Nephron (organoid): ENCODE measurements at regions not wholly inside any gene's neighbourhood (a gene's known extent, or its start where the extent isn't known, plus 50 kb on each side); places are given as distances from the start of the nearest gene placed in this dataset.

Experiments
- H3K27ac Mint-ChIP-seq, 3 experiments: 2 replicates each; pipeline ENCODE4 v1.8.0; 2020; ENCODE audit warnings: mixed read lengths in 3 of 3, mild to moderate bottlenecking in 2 of 3, moderate library complexity in 1 of 3
- H3K27me3 Mint-ChIP-seq: 2 replicates; pipeline ENCODE4 v1.8.0; 2021; ENCODE audit warnings: low read depth, mild to moderate bottlenecking, moderate library complexity, mixed read lengths
- H3K36me3 Mint-ChIP-seq: 2 replicates; pipeline ENCODE4 v1.8.0; 2020; ENCODE audit warnings: low read depth, mixed read lengths
- H3K4me1 Mint-ChIP-seq: 2 replicates; pipeline ENCODE4 v1.8.0; 2020; ENCODE audit warnings: mixed read lengths
- H3K4me3 Mint-ChIP-seq, 3 experiments: 2 replicates each; pipeline ENCODE4 v1.8.0; 2020; ENCODE audit warnings: mild to moderate bottlenecking in 3 of 3, mixed read lengths in 3 of 3, moderate library complexity in 2 of 3
- H3K9me3 Mint-ChIP-seq: 2 replicates; pipeline ENCODE4 v1.8.0; 2020; ENCODE audit warnings: mixed read lengths
- TF ChIP-seq, protein P1 (sequence below), 3 experiments: fragments of 200-600 bp; sonication (generic); IDR thresholded peaks; one replicate each; pipeline ENCODE4 v1.5.0; 2021; ENCODE audit warnings: antibody characterized with exemption in 3 of 3; ENCODE audit not compliant: unreplicated experiment in 3 of 3

DNA sequence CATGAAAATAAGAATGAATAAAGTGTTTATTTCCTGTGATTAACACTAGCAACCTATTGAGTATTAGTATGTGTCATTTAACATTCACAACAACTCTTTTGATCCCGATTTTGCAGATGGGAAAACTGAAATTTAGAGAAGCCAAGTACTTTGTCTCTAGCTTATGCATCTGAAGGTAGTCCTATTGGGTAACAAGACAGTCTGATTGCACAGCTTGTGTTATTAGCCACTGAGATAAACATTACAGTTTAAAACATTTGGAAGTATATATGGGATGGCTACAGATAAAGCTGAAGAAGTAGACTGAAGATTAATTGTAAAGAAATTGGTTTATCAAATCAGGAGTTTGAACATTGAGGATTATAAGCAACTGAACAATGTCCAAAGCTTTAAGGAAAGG, 99.6 kb upstream of the PDE5A start:
- Mint-ChIP-seq H3K9me3 (peaks cover 2% of the 10 kb centered on the region), H3K27me3 (no peaks in the 10 kb centered on the region), H3K4me1 (peaks cover 75% of the 10 kb centered on the region), H3K36me3 (peaks cover 6% of the 10 kb centered on the region), H3K4me3 (no peak overlapping the region), H3K27ac (peak overlapping the region; percentile 71 to 95 (median 94))
- TF ChIP-seq, protein P1, sequence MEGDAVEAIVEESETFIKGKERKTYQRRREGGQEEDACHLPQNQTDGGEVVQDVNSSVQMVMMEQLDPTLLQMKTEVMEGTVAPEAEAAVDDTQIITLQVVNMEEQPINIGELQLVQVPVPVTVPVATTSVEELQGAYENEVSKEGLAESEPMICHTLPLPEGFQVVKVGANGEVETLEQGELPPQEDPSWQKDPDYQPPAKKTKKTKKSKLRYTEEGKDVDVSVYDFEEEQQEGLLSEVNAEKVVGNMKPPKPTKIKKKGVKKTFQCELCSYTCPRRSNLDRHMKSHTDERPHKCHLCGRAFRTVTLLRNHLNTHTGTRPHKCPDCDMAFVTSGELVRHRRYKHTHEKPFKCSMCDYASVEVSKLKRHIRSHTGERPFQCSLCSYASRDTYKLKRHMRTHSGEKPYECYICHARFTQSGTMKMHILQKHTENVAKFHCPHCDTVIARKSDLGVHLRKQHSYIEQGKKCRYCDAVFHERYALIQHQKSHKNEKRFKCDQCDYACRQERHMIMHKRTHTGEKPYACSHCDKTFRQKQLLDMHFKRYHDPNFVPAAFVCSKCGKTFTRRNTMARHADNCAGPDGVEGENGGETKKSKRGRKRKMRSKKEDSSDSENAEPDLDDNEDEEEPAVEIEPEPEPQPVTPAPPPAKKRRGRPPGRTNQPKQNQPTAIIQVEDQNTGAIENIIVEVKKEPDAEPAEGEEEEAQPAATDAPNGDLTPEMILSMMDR (IDR thresholded peaks at IDR 0.05; ENCODE audit: unreplicated experiment in 3 of 3) = no peak

DNA sequence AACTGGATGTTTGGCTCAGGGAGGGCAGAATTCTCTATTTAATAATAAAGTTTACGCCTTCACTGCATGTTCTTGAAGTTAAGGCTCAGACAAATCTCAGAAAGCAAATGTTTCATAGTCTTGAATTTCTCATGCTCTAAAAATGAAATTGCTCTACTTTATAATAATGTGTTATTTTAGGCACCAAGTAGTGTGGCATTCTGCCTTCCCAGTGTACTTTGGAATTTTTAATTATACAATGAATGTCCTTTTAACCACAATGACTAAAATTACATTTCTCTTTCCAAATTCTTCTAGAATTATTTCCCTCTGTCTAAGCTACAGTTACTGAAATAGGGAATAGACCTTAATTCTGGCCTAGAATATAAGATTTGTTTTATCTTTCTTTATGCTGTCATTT, 97.9 kb upstream of the PDE5A start:
- Mint-ChIP-seq H3K4me3 (no peak overlapping the region), H3K9me3 (peaks cover 2% of the 10 kb centered on the region), H3K4me1 (peaks cover 61% of the 10 kb centered on the region), H3K36me3 (peaks cover 6% of the 10 kb centered on the region), H3K27me3 (no peaks in the 10 kb centered on the region), H3K27ac (peak overlapping the region in 2 of 3 experiments; percentile 89 to 90)
- TF ChIP-seq, protein P1 (IDR thresholded peaks at IDR 0.05; ENCODE audit: unreplicated experiment in 3 of 3) = no peak

DNA sequence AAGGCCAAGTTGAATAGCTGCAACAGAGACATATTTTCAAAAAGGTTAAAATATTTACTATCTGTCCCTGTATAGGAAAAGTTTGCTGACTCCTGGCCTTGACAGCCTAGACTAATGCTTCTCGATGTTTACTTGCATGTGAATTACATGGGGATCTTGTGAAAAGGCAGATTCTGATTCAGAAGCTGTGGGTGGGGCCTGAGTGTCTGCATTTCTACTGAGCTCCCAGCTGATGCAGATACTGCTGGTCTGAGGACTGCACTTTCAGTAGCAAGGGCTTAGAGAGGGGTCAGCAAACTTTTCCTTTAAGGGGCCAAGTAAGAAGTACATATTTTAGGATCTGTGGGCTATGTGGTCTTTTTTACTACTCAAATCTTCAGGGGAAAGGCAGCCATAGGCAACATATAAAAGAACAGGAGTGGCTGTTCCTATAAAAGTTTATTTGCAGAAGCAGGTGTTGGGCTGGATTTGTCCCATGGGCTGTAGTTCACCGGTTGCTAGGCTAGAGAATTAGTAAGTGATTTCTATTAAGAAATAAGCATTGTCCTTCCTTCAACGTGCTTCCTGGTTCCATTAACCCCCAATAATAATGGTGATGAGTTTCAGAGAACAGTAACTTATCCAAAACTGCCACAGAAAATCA, 97.2 kb upstream of the PDE5A start:
- TF ChIP-seq, protein P1 (IDR thresholded peaks at IDR 0.05; ENCODE audit: unreplicated experiment in 3 of 3) = no peak
- Mint-ChIP-seq H3K27ac (peak overlapping the region; percentile 81 to 90 (median 89)), H3K4me3 (peak overlapping the region in 1 of 3 experiments; percentile 9), H3K36me3 (peaks cover 6% of the 10 kb centered on the region), H3K27me3 (no peaks in the 10 kb centered on the region), H3K4me1 (peaks cover 54% of the 10 kb centered on the region), H3K9me3 (peaks cover 7% of the 10 kb centered on the region)

DNA sequence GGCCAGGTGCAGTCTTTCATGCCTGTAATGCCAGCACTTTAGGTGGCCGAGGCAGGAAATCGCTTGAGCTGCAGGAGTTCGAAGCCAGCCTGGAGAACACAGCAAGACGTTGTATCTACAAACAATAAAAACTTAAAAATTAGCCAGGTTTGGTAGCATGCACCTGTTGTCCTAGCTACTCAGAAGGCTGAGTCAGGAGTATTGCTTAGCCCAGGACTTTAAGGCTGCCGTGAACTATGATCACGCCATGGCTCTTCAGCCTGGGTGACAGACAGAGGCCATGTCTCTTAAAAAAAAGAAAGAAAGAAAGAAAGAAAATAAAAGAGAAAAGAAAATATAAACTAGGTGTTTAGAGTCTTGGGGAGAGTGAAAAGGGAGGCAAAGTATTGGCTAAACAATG, 96.4 kb upstream of the PDE5A start:
- no peaks in the 10 kb centered on the region for H3K27me3 Mint-ChIP-seq
- TF ChIP-seq, protein P1 (IDR thresholded peaks at IDR 0.05; ENCODE audit: unreplicated experiment in 3 of 3) = no peak
- peaks cover 14% of the 10 kb centered on the region for H3K9me3 Mint-ChIP-seq
- H3K4me3 Mint-ChIP-seq = no peak overlapping the region
- H3K27ac Mint-ChIP-seq = peak overlapping the region in 2 of 3 experiments; percentile 82 to 89
- peaks cover 7% of the 10 kb centered on the region for H3K36me3 Mint-ChIP-seq
- H3K4me1 Mint-ChIP-seq = peaks cover 46% of the 10 kb centered on the region

DNA sequence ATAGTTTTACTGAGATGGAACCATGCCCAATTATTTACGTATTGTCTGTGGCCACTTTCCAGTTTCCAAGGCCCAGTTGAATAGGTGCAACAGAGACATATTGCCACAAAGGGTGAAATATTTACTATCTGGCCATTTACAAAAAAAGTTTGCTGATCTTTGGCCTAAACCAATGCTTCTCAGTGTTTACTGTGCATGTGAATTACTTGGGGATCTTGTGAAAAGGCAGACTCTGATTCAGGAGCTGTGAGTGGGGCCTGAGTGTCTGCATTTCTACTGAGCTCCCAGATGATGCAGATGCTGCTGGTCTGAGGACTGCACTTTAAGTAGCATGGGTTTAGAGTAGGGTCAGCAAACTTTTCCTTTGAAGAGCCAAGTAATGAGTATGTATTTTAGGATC, 94.1 kb upstream of the PDE5A start:
- peaks cover 7% of the 10 kb centered on the region for H3K36me3 Mint-ChIP-seq
- peaks cover 31% of the 10 kb centered on the region for H3K9me3 Mint-ChIP-seq
- H3K4me1 Mint-ChIP-seq = peaks cover 28% of the 10 kb centered on the region
- H3K4me3 Mint-ChIP-seq = no peak overlapping the region
- no peaks in the 10 kb centered on the region for H3K27me3 Mint-ChIP-seq
- H3K27ac Mint-ChIP-seq = peak overlapping the region in 1 of 3 experiments; percentile 14
- TF ChIP-seq, protein P1 (IDR thresholded peaks at IDR 0.05; ENCODE audit: unreplicated experiment in 3 of 3) = no peak

DNA sequence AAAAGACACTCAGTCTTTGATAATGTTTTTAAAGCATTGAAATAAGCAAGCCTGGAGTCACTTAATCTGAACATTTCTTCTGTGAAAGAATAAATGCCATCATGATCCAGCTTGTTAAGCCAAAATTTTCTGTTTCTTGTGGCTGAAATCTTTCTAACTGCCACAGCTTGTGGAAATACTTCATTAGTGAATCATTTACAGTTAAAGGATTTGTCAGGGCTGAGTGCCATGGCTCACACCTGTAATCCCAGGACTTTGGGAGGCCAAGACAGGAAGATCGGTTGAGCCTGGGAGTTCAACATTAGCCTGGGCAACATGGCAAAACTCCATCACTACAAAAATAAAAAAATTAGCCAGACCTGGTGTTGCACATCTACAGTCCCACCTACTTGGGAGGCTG, 93.3 kb upstream of the PDE5A start:
- no peak overlapping the region for H3K4me3 Mint-ChIP-seq
- no peak overlapping the region for H3K27ac Mint-ChIP-seq

More for the DNA sequence above, 93.3 kb upstream of the PDE5A start:
- peaks cover 7% of the 10 kb centered on the region for H3K36me3 Mint-ChIP-seq
- peaks cover 26% of the 10 kb centered on the region for H3K4me1 Mint-ChIP-seq
- H3K27me3 Mint-ChIP-seq = no peaks in the 10 kb centered on the region
- TF ChIP-seq, protein P1 (IDR thresholded peaks at IDR 0.05; ENCODE audit: unreplicated experiment in 3 of 3) = no peak
- H3K9me3 Mint-ChIP-seq = peaks cover 35% of the 10 kb centered on the region
